ENCODE measurements at regions not wholly inside any gene's neighbourhood (a gene's known extent, or its start where the extent isn't known, plus 50 kb on each side); places are given as distances from the start of the nearest gene placed in this dataset.

GRCh38 chr15:36278219-36278618 is 301.2 kb upstream of the CDIN1 start:
- TF ChIP-seq ZNF175 (tag by site-specific recombination; IDR thresholded peaks at IDR 0.05) (no peak), KLF8 (tag by site-specific recombination; IDR thresholded peaks at IDR 0.05) (no peak), YY1 (tag by site-specific recombination; IDR thresholded peaks at IDR 0.05) (no peak), CTCF (tag by site-specific recombination; IDR thresholded peaks at IDR 0.05) (peak; percentile 30; the same call in 1 of the 2 replicates), ZNF274 (IDR thresholded peaks at IDR 0.05; ENCODE audit: low read length) (no peak), ZNF274 (tag by site-specific recombination; IDR thresholded peaks at IDR 0.05; ENCODE audit: borderline replicate concordance) (no peak), ZNF558 (tag by site-specific recombination; IDR thresholded peaks at IDR 0.05) (no peak), TCF7L2 (IDR thresholded peaks at IDR 0.05; ENCODE audit: borderline replicate concordance, low read depth, low read length) (no peak)

Measured in HEK293 (cell line).